ENCODE measurements at regions not wholly inside any gene's neighbourhood (a gene's known extent, or its start where the extent isn't known, plus 50 kb on each side); places are given as distances from the start of the nearest gene placed in this dataset.

GRCh38 chr5:85732185-85732584 lies 885.6 kb upstream of the COX7C start:
- TF ChIP-seq CTCF (IDR thresholded peaks at IDR 0.05) (no peak), POLR2A (IDR thresholded peaks at IDR 0.05) (no peak), EP300 (IDR thresholded peaks at IDR 0.05) (no peak), POLR2AphosphoS5 (IDR thresholded peaks at IDR 0.05) (no peak)
